NB4 (cell line): ENCODE measurements at regions not wholly inside any gene's neighbourhood (a gene's known extent, or its start where the extent isn't known, plus 50 kb on each side); places are given as distances from the start of the nearest gene placed in this dataset.
"Not testable (repeated sequence)": the region's sequence is repeated elsewhere in the genome, so short reads cannot be mapped to it uniquely, and the experiment has no call there.

Experiments
- DNase-seq: peaks from one replicate; pipeline ENCODE4 v3.0.0; 2010; ENCODE audit warnings: low read depth
- H3K4me3 ChIP-seq: one replicate; pipeline ENCODE4 v1.5.1; 2011; ENCODE audit warnings: mild to moderate bottlenecking, low read depth, low read length, moderate library complexity
- MYC ChIP-seq: IDR thresholded peaks from 2 replicates; pipeline ENCODE4 v1.6.1; 2011; ENCODE audit warnings: low read depth, low read length
- POLR2A ChIP-seq: IDR thresholded peaks from 2 replicates; pipeline ENCODE4 v1.6.1; 2011; ENCODE audit warnings: mild to moderate bottlenecking; ENCODE audit not compliant: insufficient read length; ENCODE audit errors: extremely low read depth
- TF ChIP-seq, protein P1 (sequence below): IDR thresholded peaks from 2 replicates; pipeline ENCODE4 v1.6.1; 2011; ENCODE audit warnings: low read depth, low read length
- TF ChIP-seq, protein P2 (sequence below): IDR thresholded peaks from one replicate; pipeline ENCODE4 v1.5.1; 2012; ENCODE audit warnings: low read depth, low read length

DNA sequence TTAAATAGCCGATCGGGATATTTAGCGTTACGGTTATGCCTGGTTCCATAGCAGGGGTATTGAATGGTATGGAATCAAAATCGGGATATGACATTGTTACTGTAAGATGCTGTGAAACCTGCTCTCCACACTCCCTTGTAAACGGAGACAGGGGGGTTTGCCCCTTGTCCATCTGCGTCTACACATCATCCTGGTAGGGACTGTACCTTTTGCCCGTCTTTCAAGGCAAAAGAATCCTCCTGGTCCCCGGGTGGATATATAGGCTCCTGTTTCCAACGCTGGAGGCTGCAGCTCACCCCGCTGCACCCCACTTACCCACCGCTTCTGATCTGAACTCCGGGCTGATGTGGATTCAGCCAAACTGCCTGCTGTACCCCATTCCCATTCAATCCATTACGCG is 189.1 kb downstream of the SHOX start:
- H3K4me3 ChIP-seq: no peak overlapping the region
- TF ChIP-seq MYC (no peak), POLR2A (no peak)
- TF ChIP-seq, protein P1, sequence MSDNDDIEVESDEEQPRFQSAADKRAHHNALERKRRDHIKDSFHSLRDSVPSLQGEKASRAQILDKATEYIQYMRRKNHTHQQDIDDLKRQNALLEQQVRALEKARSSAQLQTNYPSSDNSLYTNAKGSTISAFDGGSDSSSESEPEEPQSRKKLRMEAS: no peak
- TF ChIP-seq, protein P2, sequence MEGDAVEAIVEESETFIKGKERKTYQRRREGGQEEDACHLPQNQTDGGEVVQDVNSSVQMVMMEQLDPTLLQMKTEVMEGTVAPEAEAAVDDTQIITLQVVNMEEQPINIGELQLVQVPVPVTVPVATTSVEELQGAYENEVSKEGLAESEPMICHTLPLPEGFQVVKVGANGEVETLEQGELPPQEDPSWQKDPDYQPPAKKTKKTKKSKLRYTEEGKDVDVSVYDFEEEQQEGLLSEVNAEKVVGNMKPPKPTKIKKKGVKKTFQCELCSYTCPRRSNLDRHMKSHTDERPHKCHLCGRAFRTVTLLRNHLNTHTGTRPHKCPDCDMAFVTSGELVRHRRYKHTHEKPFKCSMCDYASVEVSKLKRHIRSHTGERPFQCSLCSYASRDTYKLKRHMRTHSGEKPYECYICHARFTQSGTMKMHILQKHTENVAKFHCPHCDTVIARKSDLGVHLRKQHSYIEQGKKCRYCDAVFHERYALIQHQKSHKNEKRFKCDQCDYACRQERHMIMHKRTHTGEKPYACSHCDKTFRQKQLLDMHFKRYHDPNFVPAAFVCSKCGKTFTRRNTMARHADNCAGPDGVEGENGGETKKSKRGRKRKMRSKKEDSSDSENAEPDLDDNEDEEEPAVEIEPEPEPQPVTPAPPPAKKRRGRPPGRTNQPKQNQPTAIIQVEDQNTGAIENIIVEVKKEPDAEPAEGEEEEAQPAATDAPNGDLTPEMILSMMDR: no peak
- no peak for DNase-seq

DNA sequence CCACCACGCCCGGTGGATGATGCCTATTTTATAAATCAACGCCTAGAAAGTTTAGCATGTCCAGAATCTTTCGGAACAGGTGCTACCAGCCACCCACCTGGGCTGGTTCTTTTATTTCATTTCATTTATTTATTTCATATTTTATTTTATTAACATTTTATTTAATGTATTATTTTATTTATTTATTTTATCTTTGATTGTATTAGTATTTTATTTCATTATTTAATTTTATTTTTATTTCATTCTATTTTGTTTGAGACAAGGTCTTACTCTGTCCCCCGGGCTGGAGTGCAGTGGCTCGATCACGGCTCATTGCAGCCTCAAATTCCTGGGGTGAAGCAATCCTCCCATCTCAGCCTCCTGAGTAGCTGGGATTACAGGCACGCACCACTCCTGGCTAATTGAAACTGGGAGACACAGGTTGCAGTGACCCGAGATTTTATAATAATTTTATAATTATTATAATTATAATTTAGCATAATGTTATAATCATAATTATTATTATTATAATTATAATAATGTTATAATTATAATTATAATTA is 187.2 kb downstream of the SHOX start:
- H3K4me3 ChIP-seq: no peak overlapping the region
- TF ChIP-seq, protein P2: no peak
- TF ChIP-seq MYC (no peak), POLR2A (no peak)
- TF ChIP-seq, protein P1: no peak
- no peak for DNase-seq

DNA sequence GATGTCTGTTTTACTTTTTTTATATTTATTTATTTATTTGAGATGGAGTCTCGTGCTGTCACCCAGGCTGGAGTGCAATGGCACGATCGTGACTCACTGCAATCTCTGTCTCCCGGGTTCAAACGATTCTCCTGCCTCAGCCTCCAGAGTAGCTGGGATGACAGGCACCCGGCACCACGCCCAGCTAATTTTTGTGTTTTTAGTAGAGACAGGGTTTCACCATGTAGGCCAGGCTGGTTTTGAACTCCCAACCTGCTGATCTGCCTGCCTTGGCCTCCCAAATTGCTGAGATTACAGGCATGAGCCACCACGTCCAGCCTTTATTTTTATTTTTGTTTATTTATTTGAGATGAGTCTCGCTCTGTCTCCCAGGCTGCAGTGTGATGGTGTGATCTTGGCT is 186.6 kb downstream of the SHOX start:
- H3K4me3 ChIP-seq, DNase-seq: not testable (repeated sequence)

DNA sequence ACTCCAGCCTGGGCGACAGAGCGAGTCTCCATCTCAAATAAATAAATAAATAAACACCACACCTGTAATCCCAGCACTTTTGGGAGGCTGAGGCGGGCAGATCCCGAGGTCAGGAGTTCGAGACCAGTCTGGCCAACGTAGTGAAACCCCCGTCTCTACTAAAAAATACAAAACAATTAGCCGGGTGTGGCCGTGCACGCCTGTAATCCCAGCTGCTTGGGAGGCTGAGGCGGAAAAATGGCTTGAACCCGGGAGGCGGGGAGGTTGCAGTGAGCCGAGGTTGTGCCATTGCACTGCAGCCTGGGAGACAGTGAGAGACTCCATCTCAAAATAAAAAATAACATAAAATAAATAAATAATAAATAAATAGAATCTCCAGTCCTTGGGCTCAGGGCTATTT is 185.8 kb downstream of the SHOX start:
- no peak overlapping the region for H3K4me3 ChIP-seq
- DNase-seq: no peak
- TF ChIP-seq POLR2A: no peak
- TF ChIP-seq, protein P2: no peak

DNA sequence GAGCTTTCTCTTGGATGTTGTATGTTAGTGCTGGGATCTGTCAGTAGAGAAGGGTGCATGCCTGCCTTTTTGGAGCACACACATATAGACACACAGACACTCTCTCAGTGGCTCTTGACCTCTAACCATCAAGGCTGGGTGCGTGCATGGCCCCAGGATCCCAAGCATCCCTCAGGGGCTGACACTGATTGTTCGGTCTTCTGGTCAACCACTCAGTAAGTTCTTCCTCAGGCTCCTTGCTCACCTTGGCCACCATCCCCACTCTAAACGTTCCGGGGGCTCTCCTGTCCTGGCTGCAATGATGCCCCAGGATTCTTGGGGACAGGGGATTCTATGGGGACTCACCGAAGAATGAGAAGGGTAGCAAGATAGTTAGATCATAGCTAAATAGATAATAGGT is 179.6 kb downstream of the SHOX start:
- TF ChIP-seq, protein P1: no peak
- TF ChIP-seq, protein P2: no peak
- TF ChIP-seq MYC: no peak
- TF ChIP-seq POLR2A: no peak
- DNase-seq: no peak
- no peak overlapping the region for H3K4me3 ChIP-seq

DNA sequence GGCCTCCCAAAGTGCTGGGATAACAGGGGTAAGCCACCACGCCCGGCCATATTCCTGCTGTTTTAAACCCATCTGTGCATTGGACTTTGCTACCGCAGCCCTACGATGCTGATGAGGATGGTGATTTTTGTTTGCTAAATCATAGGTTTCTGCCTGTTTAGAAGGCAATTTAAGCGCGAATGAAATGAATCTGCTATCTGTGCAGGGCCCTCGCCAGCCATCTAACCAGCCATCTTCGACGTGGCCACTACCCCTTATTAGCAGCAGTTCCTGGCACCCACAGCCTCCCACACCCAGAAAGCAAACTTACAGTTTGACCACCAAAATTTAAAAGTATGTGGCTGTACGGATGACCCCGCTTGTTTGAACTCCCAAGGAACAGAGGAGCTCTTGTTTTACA is 178.5 kb downstream of the SHOX start:
- H3K4me3 ChIP-seq: no peak overlapping the region
- no peak for TF ChIP-seq MYC
- TF ChIP-seq, protein P2: no peak
- TF ChIP-seq POLR2A: no peak
- TF ChIP-seq, protein P1: no peak
- no peak for DNase-seq
